Stomach smooth muscle (tissue), 2 donors: ENCODE measurements at regions not wholly inside any gene's neighbourhood (a gene's known extent, or its start where the extent isn't known, plus 50 kb on each side); places are given as distances from the start of the nearest gene placed in this dataset.

Source experiments
- H3K27ac ChIP-seq: one replicate; pipeline ENCODE4 v1.7.0; 2013; ENCODE audit warnings: mild to moderate bottlenecking, low read length, inconsistent platforms
- H3K27me3 ChIP-seq, 2 donors: one replicate each; pipeline ENCODE4 v1.7.0; 2013; ENCODE audit warnings: low read length in 2 of 2; ENCODE audit not compliant: insufficient read depth in 2 of 2, control insufficient read depth in 1 of 2
- H3K36me3 ChIP-seq, 2 donors: one replicate each; pipeline ENCODE4 v1.7.0; 2013; ENCODE audit warnings: low read length in 2 of 2; ENCODE audit not compliant: control insufficient read depth in 2 of 2, insufficient read depth in 2 of 2
- H3K4me1 ChIP-seq: one replicate; pipeline ENCODE4 v1.7.0; 2013; ENCODE audit warnings: low read length; ENCODE audit not compliant: control insufficient read depth, insufficient read depth
- H3K4me3 ChIP-seq, 2 donors: one replicate each; pipeline ENCODE4 v1.7.0; 2013; ENCODE audit warnings: low read length in 2 of 2
- H3K9ac ChIP-seq, 2 donors: one replicate each; pipeline ENCODE4 v1.7.0; 2013; ENCODE audit warnings: low read length in 2 of 2, mild to moderate bottlenecking in 1 of 2
- H3K9me3 ChIP-seq, 2 donors: one replicate each; pipeline ENCODE4 v1.7.0; 2013; ENCODE audit warnings: low read length in 2 of 2; ENCODE audit not compliant: control insufficient read depth in 2 of 2
- donor health status: healthy.
- donor health status: Pancreatic carcinoma.

GRCh38 chr2:150109912-150110311, 377.6 kb downstream of the RND3 start:
- no peak overlapping the region for H3K9ac ChIP-seq
- H3K9me3 ChIP-seq, result no peaks in the 10 kb centered on the region
- H3K27me3 ChIP-seq, result no peaks in the 10 kb centered on the region
- no peak overlapping the region for H3K27ac ChIP-seq
- no peaks in the 10 kb centered on the region for H3K36me3 ChIP-seq
- no peak overlapping the region for H3K4me3 ChIP-seq
- H3K4me1 ChIP-seq, result no peaks in the 10 kb centered on the region

- Histone ChIP-seq H3K27me3 (no peaks in the 10 kb centered on the region), H3K4me3 (no peak overlapping the region), H3K9ac (no peak overlapping the region), H3K4me1 (no peaks in the 10 kb centered on the region), H3K9me3 (no peaks in the 10 kb centered on the region), H3K27ac (no peak overlapping the region), H3K36me3 (no peaks in the 10 kb centered on the region)
Measured at GRCh38 chr2:150109028-150109427, 378.4 kb downstream of the RND3 start.

DNA sequence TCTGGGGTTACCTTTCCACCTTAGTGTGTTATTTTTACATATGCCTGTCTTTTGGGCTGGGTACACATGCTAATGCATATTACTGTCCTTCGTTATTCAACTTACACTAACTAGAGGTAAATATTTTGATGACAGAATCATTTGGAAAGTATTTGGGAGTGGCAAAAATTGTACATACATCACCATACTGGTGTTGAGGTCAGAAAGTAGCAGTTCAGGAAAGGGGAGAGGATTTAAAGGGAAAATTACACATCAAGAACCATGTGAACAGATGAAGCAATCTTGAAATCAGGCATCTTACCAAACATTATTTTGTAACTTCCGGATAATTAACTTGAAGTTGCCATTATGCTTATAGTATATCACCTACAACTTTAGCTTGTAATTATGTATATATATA, 379.7 kb downstream of the RND3 start:
- H3K27ac ChIP-seq, result no peak overlapping the region
- H3K9ac ChIP-seq, result no peak overlapping the region
- no peak overlapping the region for H3K4me3 ChIP-seq
- no peaks in the 10 kb centered on the region for H3K27me3 ChIP-seq
- no peaks in the 10 kb centered on the region for H3K4me1 ChIP-seq
- H3K36me3 ChIP-seq, result no peaks in the 10 kb centered on the region
- H3K9me3 ChIP-seq, result no peaks in the 10 kb centered on the region

- Histone ChIP-seq H3K27ac (no peak overlapping the region), H3K27me3 (no peaks in the 10 kb centered on the region), H3K4me3 (no peak overlapping the region), H3K36me3 (no peaks in the 10 kb centered on the region), H3K9me3 (no peaks in the 10 kb centered on the region), H3K4me1 (no peaks in the 10 kb centered on the region), H3K9ac (no peak overlapping the region)
Measured at GRCh38 chr2:150107170-150107569, 380.3 kb downstream of the RND3 start.

- H3K9ac ChIP-seq, result no peak overlapping the region
- no peaks in the 10 kb centered on the region for H3K9me3 ChIP-seq
- no peak overlapping the region for H3K27ac ChIP-seq
- H3K36me3 ChIP-seq, result no peaks in the 10 kb centered on the region
- no peaks in the 10 kb centered on the region for H3K27me3 ChIP-seq
- no peak overlapping the region for H3K4me3 ChIP-seq
- H3K4me1 ChIP-seq, result no peaks in the 10 kb centered on the region
Measured at GRCh38 chr2:150101947-150102346, 385.5 kb downstream of the RND3 start.

DNA sequence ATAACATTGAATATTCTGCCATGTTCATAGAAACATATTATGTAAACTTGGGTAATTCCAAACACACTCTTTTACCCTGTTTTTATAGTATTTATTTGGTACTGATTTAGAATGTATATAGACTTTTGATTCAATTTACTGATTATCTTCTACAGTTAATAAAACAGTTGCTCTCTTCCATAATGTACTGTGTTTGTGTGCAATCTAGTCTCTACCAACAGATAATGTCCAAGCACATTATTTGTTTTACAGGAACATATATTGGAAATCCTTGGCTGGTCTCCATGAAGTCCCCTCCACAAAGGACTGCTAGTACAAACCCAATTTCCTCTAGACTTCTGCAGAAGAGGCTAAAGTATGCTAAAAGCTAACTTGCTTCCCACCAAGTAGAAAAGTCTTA, 386.6 kb downstream of the RND3 start:
- H3K4me3 ChIP-seq, result no peak overlapping the region
- no peaks in the 10 kb centered on the region for H3K9me3 ChIP-seq
- no peaks in the 10 kb centered on the region for H3K27me3 ChIP-seq
- no peak overlapping the region for H3K27ac ChIP-seq
- H3K4me1 ChIP-seq, result no peaks in the 10 kb centered on the region
- H3K36me3 ChIP-seq, result no peaks in the 10 kb centered on the region
- no peak overlapping the region for H3K9ac ChIP-seq

- no peaks in the 10 kb centered on the region for H3K4me1 ChIP-seq
- no peak overlapping the region for H3K4me3 ChIP-seq
- no peak overlapping the region for H3K27ac ChIP-seq
- H3K27me3 ChIP-seq, result no peaks in the 10 kb centered on the region
- no peaks in the 10 kb centered on the region for H3K36me3 ChIP-seq
- no peaks in the 10 kb centered on the region for H3K9me3 ChIP-seq
- no peak overlapping the region for H3K9ac ChIP-seq
Measured at GRCh38 chr2:150100336-150100735, 387.1 kb downstream of the RND3 start.

DNA sequence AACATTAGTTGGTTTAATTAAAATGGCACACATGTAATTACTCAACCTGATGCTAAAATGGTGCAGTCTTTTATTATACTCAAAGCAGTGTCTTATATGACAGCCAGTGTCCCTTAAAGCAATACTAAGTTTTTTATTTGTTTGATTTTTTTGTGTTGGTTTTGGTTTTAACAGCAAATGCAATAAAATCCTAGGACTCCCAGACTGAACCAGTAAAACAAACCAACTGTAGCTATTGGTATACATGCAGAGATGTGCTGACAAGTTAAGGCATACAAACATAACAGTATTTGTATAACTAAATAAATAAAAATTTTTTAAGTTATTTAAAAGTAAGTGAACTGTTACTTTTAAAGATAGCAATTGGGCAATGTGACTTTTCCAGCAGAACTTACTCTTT, 387.7 kb downstream of the RND3 start:
- H3K27ac ChIP-seq, result no peak overlapping the region
- H3K4me3 ChIP-seq, result no peak overlapping the region
- no peaks in the 10 kb centered on the region for H3K36me3 ChIP-seq
- H3K9me3 ChIP-seq, result no peaks in the 10 kb centered on the region
- H3K27me3 ChIP-seq, result no peaks in the 10 kb centered on the region
- no peak overlapping the region for H3K9ac ChIP-seq
- no peaks in the 10 kb centered on the region for H3K4me1 ChIP-seq

DNA sequence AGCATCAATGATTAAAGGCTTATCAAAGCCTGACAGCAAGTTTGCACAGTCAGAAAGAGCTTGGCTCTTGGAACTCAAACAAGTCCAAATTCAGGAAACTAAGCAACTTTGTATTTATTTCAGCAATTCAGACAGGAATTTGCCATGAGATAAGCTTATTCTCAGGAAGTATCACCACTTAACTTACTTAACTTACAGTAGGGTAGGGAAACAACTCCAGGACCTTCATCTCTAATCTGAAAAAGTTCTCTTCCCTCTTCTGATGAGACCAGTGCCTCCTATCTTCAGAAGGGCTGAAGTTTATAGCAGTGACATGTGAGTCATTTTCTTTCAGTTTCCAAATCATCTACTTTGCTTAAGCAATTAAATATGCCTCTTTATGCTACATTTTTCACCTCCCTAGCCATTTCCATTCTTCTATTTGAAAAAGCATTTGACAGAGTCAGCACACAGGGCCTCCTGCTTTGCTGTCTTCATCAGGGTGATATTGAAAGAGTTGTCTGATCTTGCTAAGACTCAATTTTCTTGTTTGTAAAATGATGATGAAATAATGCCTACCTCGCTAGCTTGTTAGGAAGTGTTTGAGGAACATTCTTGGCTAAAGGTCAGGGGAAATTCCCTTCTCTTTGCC, 389.5 kb downstream of the RND3 start:
- H3K27ac ChIP-seq, result no peak overlapping the region
- H3K4me3 ChIP-seq, result no peak overlapping the region
- H3K4me1 ChIP-seq, result no peaks in the 10 kb centered on the region
- H3K27me3 ChIP-seq, result no peaks in the 10 kb centered on the region
- H3K9ac ChIP-seq, result no peak overlapping the region
- no peaks in the 10 kb centered on the region for H3K36me3 ChIP-seq
- no peaks in the 10 kb centered on the region for H3K9me3 ChIP-seq

DNA sequence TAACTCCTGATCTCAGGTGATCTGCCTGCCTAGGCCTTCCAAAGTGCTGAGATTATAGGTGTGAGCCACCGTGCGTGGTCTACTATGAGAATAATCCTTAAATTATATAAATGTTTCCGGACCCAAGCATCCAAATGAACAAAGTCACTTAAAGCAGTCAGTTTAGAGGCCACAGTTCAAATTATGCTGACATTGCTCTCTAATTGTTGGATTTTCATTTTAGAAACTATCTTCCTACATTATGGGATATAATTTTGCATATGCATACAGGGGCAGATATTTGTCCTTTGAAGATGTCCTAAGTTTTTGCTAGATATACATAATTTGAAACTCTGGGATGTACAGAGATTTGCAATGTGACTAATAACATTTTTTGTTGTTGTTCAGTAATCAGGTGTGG, 390.1 kb downstream of the RND3 start:
- H3K4me3 ChIP-seq, result no peak overlapping the region
- no peaks in the 10 kb centered on the region for H3K9me3 ChIP-seq
- no peak overlapping the region for H3K27ac ChIP-seq

GRCh38 chr2:150095361-150096095, 391.9 kb downstream of the RND3 start:
- Histone ChIP-seq H3K4me1 (no peaks in the 10 kb centered on the region), H3K9me3 (no peaks in the 10 kb centered on the region), H3K27ac (no peak overlapping the region), H3K9ac (no peak overlapping the region), H3K4me3 (no peak overlapping the region), H3K36me3 (no peaks in the 10 kb centered on the region), H3K27me3 (no peaks in the 10 kb centered on the region)

More for the DNA sequence above, 390.1 kb downstream of the RND3 start:
- no peaks in the 10 kb centered on the region for H3K36me3 ChIP-seq
- H3K9ac ChIP-seq, result no peak overlapping the region
- H3K27me3 ChIP-seq, result no peaks in the 10 kb centered on the region
- H3K4me1 ChIP-seq, result no peaks in the 10 kb centered on the region
